ENCODE measurements at regions not wholly inside any gene's neighbourhood (a gene's known extent, or its start where the extent isn't known, plus 50 kb on each side); places are given as distances from the start of the nearest gene placed in this dataset.

DNA sequence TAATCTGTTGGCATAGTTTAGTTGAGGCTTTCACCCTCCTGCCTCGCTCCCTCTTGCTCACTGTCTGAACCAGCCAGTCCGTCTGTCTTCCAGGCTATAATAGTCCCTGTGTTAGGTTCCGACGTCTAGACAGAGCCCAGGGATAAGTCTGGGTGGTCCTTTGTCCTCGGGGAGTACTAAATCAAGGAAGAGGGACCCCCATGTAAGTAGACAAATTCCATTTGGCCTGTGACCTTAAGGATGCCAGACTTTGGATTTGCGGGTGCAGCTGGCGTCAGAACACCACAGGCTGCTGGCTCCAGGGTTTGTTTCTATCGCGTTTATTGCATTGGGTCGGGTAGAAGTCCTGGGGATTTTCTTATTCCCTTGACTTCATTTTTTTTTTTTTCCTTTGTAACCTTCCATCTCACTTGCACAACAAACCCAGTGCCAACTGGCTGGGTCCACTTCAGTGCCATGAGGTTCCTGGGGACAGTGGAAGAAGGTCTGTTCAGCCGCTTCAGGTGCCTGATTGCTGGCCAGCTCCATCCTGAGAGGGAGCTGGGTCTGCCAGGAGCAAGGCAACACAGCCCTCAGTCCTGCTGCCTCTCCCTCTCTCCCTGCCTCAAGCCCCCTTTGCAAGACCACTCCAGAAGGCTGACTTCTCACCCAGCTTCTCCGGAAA lies 95.4 kb upstream of the KLHL25 start:
- dilution Hi-C loops (cut with MboI; ENCODE audit: extremely low pct_ligation_motif_present, low sequenced_read_pairs): no loop called here
- FAIRE-seq: no peak

More for the DNA sequence above, 95.4 kb upstream of the KLHL25 start:
- Histone ChIP-seq H3K27me3 (ENCODE audit: control insufficient read depth in 2 of 2, insufficient read depth in 2 of 2, low read length in 2 of 2) (no peaks in the 10 kb centered on the region), H3K9me1 (replicated peaks; ENCODE audit: control insufficient read depth, extremely low read depth, insufficient read depth, low read length) (no peaks in the 10 kb centered on the region), H3K4me1 (ENCODE audit: control insufficient read depth, extremely low read depth, insufficient read depth, low read length) (no peaks in the 10 kb centered on the region), H3K9me3 (replicated peaks; ENCODE audit: control insufficient read depth, insufficient read depth, low read length) (no peaks in the 10 kb centered on the region), H2AFZ (ENCODE audit: low read depth, low read length) (no peak overlapping the region), H3K9ac (replicated peaks; ENCODE audit: extremely low read depth, insufficient read depth, low read length) (no peak overlapping the region), H3K4me2 (ENCODE audit: insufficient read depth, low read length) (no peak overlapping the region), H3K4me3 (replicated peaks in 1 of 3; ENCODE audit: insufficient read depth in 1 of 3, low read depth in 1 of 3, low read length in 3 of 3) (no peak overlapping the region), H3K36me3 (ENCODE audit: control insufficient read depth in 2 of 2, extremely low read depth in 1 of 2, insufficient read depth in 2 of 2, low read length in 2 of 2) (no peaks in the 10 kb centered on the region), H3K79me2 (ENCODE audit: control insufficient read depth, insufficient read depth, low read length) (no peaks in the 10 kb centered on the region), H4K20me1 (replicated peaks; ENCODE audit: control insufficient read depth, extremely low read depth, insufficient read depth, low read length) (no peaks in the 10 kb centered on the region), H3K27ac (ENCODE audit: insufficient read depth, low read depth, low read length) (no peak overlapping the region)
- TF ChIP-seq POLR2AphosphoS5 (IDR thresholded peaks at IDR 0.05; ENCODE audit: insufficient read depth, low read depth, low read length): no peak
- TF ChIP-seq POLR2A (IDR thresholded peaks at IDR 0.05; ENCODE audit: low read depth, low read length): no peak
- no peak for TF ChIP-seq FOS (IDR thresholded peaks at IDR 0.05; ENCODE audit: borderline replicate concordance, insufficient read depth, low read length)
- TF ChIP-seq MYC (IDR thresholded peaks at IDR 0.05; ENCODE audit: low read depth, low read length): no peak
- TF ChIP-seq, protein P1, sequence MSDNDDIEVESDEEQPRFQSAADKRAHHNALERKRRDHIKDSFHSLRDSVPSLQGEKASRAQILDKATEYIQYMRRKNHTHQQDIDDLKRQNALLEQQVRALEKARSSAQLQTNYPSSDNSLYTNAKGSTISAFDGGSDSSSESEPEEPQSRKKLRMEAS (IDR thresholded peaks at IDR 0.05; ENCODE audit: insufficient read depth, insufficient read length): no peak
- TF ChIP-seq, protein P2, sequence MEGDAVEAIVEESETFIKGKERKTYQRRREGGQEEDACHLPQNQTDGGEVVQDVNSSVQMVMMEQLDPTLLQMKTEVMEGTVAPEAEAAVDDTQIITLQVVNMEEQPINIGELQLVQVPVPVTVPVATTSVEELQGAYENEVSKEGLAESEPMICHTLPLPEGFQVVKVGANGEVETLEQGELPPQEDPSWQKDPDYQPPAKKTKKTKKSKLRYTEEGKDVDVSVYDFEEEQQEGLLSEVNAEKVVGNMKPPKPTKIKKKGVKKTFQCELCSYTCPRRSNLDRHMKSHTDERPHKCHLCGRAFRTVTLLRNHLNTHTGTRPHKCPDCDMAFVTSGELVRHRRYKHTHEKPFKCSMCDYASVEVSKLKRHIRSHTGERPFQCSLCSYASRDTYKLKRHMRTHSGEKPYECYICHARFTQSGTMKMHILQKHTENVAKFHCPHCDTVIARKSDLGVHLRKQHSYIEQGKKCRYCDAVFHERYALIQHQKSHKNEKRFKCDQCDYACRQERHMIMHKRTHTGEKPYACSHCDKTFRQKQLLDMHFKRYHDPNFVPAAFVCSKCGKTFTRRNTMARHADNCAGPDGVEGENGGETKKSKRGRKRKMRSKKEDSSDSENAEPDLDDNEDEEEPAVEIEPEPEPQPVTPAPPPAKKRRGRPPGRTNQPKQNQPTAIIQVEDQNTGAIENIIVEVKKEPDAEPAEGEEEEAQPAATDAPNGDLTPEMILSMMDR (IDR thresholded peaks at IDR 0.05; ENCODE audit: extremely low read depth in 1 of 2, insufficient read depth in 1 of 2, low read depth in 1 of 2, low read length in 2 of 2): no peak
- TF ChIP-seq JUN (IDR thresholded peaks at IDR 0.05; ENCODE audit: borderline replicate concordance, insufficient read depth, insufficient read length, low read depth): no peak
- TF ChIP-seq EZH2 (IDR thresholded peaks at IDR 0.05; ENCODE audit: borderline replicate concordance, low read depth, low read length, severe bottlenecking): no peak
- no peak for TF ChIP-seq GATA2 (IDR thresholded peaks at IDR 0.05; ENCODE audit: insufficient read depth, insufficient read length, low read depth, low read length)
- ChIA-PET CTCF (no interaction called here), POLR2A (no interaction called here)
- no peak for DNase-seq (ENCODE audit: low read depth, low spot score)
- no TSS peak for BruUV-seq (replicated peaks)
- intact Hi-C loops (cut with micrococcal nuclease): no loop called here

All from endothelial cell of umbilical vein (primary cell).